ENCODE measurements at regions not wholly inside any gene's neighbourhood (a gene's known extent, or its start where the extent isn't known, plus 50 kb on each side); places are given as distances from the start of the nearest gene placed in this dataset.

DNA sequence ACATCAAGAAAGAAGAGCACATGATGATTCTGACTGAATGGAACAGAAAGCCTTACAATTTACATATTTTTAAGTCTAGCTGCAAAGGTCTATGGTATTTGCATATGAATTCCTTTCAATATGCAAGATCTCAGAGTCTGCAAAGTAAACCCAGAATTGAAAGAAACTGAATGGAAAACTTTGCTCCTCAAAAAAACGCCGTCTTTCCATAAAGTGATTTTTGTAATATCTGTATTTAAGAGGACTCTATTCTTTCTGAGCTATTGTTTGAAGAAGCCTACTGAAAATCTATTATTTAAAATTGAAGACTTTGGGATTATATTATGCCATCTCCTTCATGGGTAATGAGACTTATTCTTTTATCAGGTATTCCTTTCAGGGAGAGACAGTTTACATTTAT, 1894.4 kb downstream of the STIM2 start:
- TF ChIP-seq, protein P1, sequence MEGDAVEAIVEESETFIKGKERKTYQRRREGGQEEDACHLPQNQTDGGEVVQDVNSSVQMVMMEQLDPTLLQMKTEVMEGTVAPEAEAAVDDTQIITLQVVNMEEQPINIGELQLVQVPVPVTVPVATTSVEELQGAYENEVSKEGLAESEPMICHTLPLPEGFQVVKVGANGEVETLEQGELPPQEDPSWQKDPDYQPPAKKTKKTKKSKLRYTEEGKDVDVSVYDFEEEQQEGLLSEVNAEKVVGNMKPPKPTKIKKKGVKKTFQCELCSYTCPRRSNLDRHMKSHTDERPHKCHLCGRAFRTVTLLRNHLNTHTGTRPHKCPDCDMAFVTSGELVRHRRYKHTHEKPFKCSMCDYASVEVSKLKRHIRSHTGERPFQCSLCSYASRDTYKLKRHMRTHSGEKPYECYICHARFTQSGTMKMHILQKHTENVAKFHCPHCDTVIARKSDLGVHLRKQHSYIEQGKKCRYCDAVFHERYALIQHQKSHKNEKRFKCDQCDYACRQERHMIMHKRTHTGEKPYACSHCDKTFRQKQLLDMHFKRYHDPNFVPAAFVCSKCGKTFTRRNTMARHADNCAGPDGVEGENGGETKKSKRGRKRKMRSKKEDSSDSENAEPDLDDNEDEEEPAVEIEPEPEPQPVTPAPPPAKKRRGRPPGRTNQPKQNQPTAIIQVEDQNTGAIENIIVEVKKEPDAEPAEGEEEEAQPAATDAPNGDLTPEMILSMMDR (IDR thresholded peaks at IDR 0.05): no peak
- TF ChIP-seq SIN3A (IDR thresholded peaks at IDR 0.05; ENCODE audit: borderline replicate concordance, insufficient read depth, low read depth, low read length): no peak
- TF ChIP-seq, protein P2, sequence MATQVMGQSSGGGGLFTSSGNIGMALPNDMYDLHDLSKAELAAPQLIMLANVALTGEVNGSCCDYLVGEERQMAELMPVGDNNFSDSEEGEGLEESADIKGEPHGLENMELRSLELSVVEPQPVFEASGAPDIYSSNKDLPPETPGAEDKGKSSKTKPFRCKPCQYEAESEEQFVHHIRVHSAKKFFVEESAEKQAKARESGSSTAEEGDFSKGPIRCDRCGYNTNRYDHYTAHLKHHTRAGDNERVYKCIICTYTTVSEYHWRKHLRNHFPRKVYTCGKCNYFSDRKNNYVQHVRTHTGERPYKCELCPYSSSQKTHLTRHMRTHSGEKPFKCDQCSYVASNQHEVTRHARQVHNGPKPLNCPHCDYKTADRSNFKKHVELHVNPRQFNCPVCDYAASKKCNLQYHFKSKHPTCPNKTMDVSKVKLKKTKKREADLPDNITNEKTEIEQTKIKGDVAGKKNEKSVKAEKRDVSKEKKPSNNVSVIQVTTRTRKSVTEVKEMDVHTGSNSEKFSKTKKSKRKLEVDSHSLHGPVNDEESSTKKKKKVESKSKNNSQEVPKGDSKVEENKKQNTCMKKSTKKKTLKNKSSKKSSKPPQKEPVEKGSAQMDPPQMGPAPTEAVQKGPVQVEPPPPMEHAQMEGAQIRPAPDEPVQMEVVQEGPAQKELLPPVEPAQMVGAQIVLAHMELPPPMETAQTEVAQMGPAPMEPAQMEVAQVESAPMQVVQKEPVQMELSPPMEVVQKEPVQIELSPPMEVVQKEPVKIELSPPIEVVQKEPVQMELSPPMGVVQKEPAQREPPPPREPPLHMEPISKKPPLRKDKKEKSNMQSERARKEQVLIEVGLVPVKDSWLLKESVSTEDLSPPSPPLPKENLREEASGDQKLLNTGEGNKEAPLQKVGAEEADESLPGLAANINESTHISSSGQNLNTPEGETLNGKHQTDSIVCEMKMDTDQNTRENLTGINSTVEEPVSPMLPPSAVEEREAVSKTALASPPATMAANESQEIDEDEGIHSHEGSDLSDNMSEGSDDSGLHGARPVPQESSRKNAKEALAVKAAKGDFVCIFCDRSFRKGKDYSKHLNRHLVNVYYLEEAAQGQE (IDR thresholded peaks at IDR 0.05; ENCODE audit: insufficient read depth in 1 of 2, low read depth in 2 of 2, low read length in 1 of 2): no peak
- no peak for TF ChIP-seq TCF7L2 (IDR thresholded peaks at IDR 0.05; ENCODE audit: low read depth, low read length)

Data from Panc1 (cell line).